PC-3 (cell line): ENCODE measurements at regions not wholly inside any gene's neighbourhood (a gene's known extent, or its start where the extent isn't known, plus 50 kb on each side); places are given as distances from the start of the nearest gene placed in this dataset.
A peak's percentile ranks its signal among the peaks of the same experiment; 100 is the strongest.

Source experiments
- ATAC-seq: fragments of 200-7000 bp; cut with Tn5 transposase; 2 replicates; pipeline ENCODE4 v1.9.1; 2020; ENCODE audit warnings: mild to moderate bottlenecking, moderate library complexity
- BruUV-seq: library from RNA; stranded (reverse); fragments of 400-500 nt; replicated peaks from 2 replicates; lab custom pipeline; 2021; lab: Mats Ljungman, UMichigan
- CTCF ChIA-PET: fragments of 300-600 bp; sonication (Branson Sonifier 250); formaldehyde crosslinking; loops from one replicate; lab custom pipeline; 2022; ENCODE audit warnings: antibody characterized with exemption; lab: Charles Lee
- POLR2A ChIA-PET: fragments of 300-600 bp; sonication (Branson Sonifier 250); formaldehyde crosslinking; loops from one replicate; lab custom pipeline; 2022; ENCODE audit warnings: antibody characterized with exemption; ENCODE audit not compliant: unreplicated experiment; lab: Charles Lee
- DNase-seq: peaks from one replicate; pipeline ENCODE4 v3.0.0-alpha.2; 2015
- H2AFZ ChIP-seq: fragments of 300-600 bp; sonication (generic); 2 replicates; pipeline ENCODE4 v1.6.0; 2016; ENCODE audit warnings: antibody characterized with exemption, low read length
- H3F3A ChIP-seq: fragments of 300-600 bp; sonication (generic); one replicate; pipeline ENCODE4 v1.6.0; 2017; ENCODE audit warnings: antibody characterized with exemption, low read length, control low read depth, mild to moderate bottlenecking; ENCODE audit not compliant: unreplicated experiment
- H3K27ac ChIP-seq: fragments of 300-600 bp; sonication (generic); 2 replicates; pipeline ENCODE4 v1.5.1; 2016; ENCODE audit warnings: mild to moderate bottlenecking, low read length
- H3K27me3 ChIP-seq: fragments of 300-600 bp; sonication (generic); 2 replicates; pipeline ENCODE4 v1.6.1; 2016; ENCODE audit warnings: low read length, mixed read lengths
- H3K36me3 ChIP-seq: fragments of 300-600 bp; sonication (generic); 2 replicates; pipeline ENCODE4 v1.6.1; 2016; ENCODE audit warnings: low read depth, mixed run types, low read length, mixed read lengths
- H3K4me1 ChIP-seq: fragments of 300-600 bp; sonication (generic); 2 replicates; pipeline ENCODE4 v1.5.1; 2016; ENCODE audit warnings: low read length; ENCODE audit not compliant: insufficient read depth
- H3K4me2 ChIP-seq: fragments of 300-600 bp; sonication (generic); 2 replicates; pipeline ENCODE4 v1.6.0; 2016; ENCODE audit warnings: low read length
- H3K4me3 ChIP-seq: fragments of 300-600 bp; sonication (generic); 2 replicates; pipeline ENCODE4 v1.5.1; 2016; ENCODE audit warnings: mild to moderate bottlenecking, low read length, mixed read lengths
- H3K79me2 ChIP-seq: fragments of 300-600 bp; sonication (generic); 2 replicates; pipeline ENCODE4 v1.6.1; 2017; ENCODE audit warnings: low read length, mixed read lengths
- H3K9ac ChIP-seq: fragments of 300-600 bp; sonication (generic); 2 replicates; pipeline ENCODE4 v1.6.0; 2016; ENCODE audit warnings: mild to moderate bottlenecking, low read length
- H3K9me2 ChIP-seq: fragments of 300-600 bp; sonication (generic); replicated peaks from 2 replicates; pipeline ENCODE4 v1.6.1; 2016; ENCODE audit warnings: mixed run types, low read length, mixed read lengths
- H3K9me3 ChIP-seq: fragments of 300-600 bp; sonication (generic); 2 replicates; pipeline ENCODE4 v1.6.1; 2016; ENCODE audit warnings: low read length, mixed read lengths
- H4K20me1 ChIP-seq: fragments of 300-600 bp; sonication (generic); 2 replicates; pipeline ENCODE4 v1.6.1; 2016; ENCODE audit warnings: low read length, mixed read lengths
- CTCF ChIP-seq: fragments of 300-600 bp; sonication (generic); conservative IDR thresholded peaks from 2 replicates; pipeline ENCODE4 v1.5.1; 2017; ENCODE audit warnings: antibody characterized with exemption, low read depth, mild to moderate bottlenecking, low read length
- EZH2 ChIP-seq: fragments of 300-600 bp; sonication (generic); IDR thresholded peaks from one replicate; pipeline ENCODE4 v1.6.1; 2017; ENCODE audit warnings: antibody characterized with exemption, mild to moderate bottlenecking, low read length; ENCODE audit not compliant: unreplicated experiment
- EZH2phosphoT487 ChIP-seq: fragments of 300-600 bp; sonication (generic); IDR thresholded peaks from 2 replicates; pipeline ENCODE4 v1.6.1; 2018; ENCODE audit warnings: mild to moderate bottlenecking, antibody characterized with exemption, low read length, borderline replicate concordance
- intact Hi-C: fragments of 100-400 bp; cut with micrococcal nuclease; formaldehyde crosslinking; loops from 2 replicates; pipeline ENCODE4 v1.9.0; 2023

GRCh38 chr14:34926552-34926951 lies 51.4 kb upstream of the BAZ1A start:
- POLR2A ChIA-PET = interaction anchor here (0.5 kb wide), 1 partner anchor 53 kb away, joined by 7 read pairs; no protein-coding TSS in a partner anchor
- no peak overlapping the region for H2AFZ ChIP-seq

More at GRCh38 chr14:34926552-34926951, 51.4 kb upstream of the BAZ1A start:
- BruUV-seq = no TSS peak
- H3K4me1 ChIP-seq = peaks cover 11% of the 10 kb centered on the region
- H3K4me3 ChIP-seq = no peak overlapping the region
- H3K27me3 ChIP-seq = no peaks in the 10 kb centered on the region
- CTCF ChIA-PET = no interaction called here
- no peak overlapping the region for H3K27ac ChIP-seq
- no peak overlapping the region for H3K4me2 ChIP-seq
- peak; percentile 14 for DNase-seq
- H3K36me3 ChIP-seq = no peaks in the 10 kb centered on the region
- H3F3A ChIP-seq = no peaks in the 10 kb centered on the region
- H3K9ac ChIP-seq = no peak overlapping the region
- H4K20me1 ChIP-seq = no peaks in the 10 kb centered on the region
- intact Hi-C loops = no loop called here
- TF ChIP-seq CTCF (no peak), EZH2 (no peak), EZH2phosphoT487 (no peak)
- no peaks in the 10 kb centered on the region for H3K9me3 ChIP-seq
- ATAC-seq = no peak; the same call in 1 of the 2 replicates
- H3K79me2 ChIP-seq = no peaks in the 10 kb centered on the region
- H3K9me2 ChIP-seq = no peaks in the 10 kb centered on the region
